ENCODE measurements at regions not wholly inside any gene's neighbourhood (a gene's known extent, or its start where the extent isn't known, plus 50 kb on each side); places are given as distances from the start of the nearest gene placed in this dataset.
A peak's percentile ranks its signal among the peaks of the same experiment; 100 is the strongest.
"Not testable (repeated sequence)": the region's sequence is repeated elsewhere in the genome, so short reads cannot be mapped to it uniquely, and the experiment has no call there.

DNA sequence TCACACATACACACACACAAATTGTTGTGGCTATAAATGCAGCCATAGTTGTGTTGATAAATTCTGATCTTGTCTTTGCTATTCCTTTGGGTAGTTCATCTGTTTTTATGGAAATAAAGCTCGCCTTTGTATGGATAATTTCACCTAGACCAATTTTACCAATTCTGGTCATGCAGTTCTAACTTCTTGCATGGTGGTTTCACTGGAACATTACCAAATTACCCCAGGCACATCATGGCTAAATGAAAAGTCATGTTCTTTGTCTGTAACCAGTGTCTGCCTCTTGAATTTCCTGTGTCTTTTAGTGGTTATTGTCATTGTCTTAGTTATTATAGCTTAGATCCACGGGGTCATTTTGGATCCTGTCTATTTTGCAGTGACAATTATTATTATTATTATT lies 50.3 kb upstream of the TMC1 start:
- DNase-seq, result no peak

DNA sequence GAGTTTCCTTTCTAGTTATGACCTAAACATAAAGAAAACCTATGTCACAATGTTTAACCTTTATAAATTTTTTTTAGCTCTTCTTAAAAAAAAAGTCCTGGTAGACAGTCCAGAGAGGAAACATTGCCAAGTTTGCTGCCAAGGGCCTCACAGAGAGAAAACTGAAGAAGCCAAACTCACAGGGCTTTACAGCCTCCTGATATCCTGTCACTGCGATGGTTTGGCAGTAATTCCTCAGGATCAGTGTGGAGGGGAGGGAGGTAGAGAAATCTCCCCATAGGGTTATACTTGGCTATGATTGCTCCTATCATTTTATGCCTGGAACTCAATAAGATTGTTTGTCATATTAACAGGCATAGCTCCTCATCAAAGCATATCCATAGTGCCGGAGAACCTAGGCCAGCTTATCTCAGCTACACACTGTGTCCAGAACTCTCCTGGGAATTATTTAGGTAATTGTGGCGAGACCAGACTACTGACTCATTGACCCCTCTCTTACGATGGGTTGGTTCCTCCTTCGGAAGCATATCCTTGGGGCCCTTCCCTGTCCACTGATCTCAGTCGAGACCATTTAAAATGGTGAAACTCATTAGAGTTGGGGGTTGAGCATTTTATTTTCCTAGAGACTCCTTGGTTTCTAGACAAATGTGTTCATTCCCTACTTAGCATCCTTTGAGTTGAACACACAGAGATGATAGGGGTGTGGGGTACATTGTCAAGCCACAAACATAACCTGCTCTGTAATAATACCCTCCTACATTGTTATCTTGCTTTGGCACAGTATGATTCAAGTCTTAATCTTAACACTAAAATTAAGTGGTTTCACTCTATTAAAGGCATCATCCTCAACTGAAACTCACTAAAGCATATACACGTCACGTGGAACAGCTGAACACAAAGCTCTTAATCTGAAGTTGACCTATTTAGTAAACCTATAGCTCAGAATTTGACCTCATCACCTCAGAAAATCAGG lies 53.4 kb upstream of the TMC1 start:
- no peak for DNase-seq

DNA sequence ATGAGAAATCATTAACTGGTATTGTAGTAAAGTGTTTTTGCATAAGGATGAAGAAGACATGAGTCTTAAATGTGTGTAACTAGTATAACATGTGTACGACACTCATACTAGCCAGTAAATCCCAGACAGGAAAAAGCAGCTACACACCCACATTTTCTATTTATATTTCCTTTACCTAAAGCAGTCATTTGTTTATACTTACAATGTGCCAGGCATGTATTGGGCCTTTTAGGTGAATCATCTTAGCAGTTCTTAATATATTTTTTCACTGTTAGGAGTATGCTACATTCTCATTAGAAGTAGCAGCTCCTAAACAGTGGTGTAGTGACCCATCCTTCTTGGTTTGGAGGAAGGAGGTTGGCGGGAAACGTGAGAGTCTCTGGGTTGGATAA lies 55.8 kb upstream of the TMC1 start:
- no peak for DNase-seq

DNA sequence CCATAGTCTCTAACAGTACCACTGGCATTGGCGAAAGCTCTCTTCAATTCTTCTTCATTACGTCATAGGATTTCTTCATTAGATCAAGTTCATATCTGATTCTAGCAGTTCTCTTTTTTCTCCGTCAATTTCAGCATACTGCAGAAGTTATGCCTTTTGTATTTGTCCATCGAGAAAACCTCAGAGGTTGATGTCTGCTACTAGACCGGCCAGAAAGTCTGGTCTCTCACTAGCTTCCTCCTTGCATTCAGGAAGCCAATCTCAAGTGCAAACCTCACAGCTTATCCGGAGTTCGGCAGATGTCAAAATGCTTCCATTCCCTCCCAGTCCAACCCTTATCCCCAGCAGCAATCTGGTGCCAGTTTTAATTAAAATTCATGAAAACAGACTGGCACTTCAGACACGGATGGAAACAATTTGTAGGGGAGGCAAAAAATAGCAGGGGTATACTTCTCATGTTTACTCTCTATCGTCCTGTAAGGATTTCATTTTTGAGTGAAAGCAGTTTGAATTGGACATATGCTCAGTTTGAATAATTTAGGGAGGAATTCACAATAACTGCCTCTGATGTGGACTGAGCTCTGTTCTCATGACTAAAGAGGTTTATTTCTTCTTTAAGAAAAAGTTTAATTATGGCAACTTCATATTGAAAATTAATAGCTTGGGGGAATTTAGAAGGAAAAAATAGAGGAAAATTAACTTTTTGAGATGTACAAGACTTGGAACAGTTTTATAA lies 56.4 kb upstream of the TMC1 start:
- DNase-seq, result peak in 2 of 56 donors; percentile 10 to 17

DNA sequence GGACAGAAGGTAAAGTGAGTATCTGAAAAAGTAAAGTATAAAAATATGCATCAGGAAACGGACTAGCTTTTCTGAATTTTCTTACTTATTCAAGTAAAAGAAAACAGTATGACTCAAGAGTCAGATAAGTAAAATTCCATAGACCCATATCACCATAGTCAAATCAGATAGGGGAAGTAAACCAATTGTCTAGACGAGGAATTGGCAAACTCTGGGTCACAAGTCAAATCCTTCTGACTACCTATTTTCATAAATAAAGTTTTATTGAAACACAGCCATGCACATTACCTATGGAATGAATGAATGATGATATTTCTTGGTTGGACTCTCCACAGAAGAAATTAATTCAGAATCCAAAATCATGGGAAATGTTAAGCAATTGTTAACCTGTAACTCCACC lies 59.1 kb upstream of the TMC1 start:
- DNase-seq, result no peak

DNA sequence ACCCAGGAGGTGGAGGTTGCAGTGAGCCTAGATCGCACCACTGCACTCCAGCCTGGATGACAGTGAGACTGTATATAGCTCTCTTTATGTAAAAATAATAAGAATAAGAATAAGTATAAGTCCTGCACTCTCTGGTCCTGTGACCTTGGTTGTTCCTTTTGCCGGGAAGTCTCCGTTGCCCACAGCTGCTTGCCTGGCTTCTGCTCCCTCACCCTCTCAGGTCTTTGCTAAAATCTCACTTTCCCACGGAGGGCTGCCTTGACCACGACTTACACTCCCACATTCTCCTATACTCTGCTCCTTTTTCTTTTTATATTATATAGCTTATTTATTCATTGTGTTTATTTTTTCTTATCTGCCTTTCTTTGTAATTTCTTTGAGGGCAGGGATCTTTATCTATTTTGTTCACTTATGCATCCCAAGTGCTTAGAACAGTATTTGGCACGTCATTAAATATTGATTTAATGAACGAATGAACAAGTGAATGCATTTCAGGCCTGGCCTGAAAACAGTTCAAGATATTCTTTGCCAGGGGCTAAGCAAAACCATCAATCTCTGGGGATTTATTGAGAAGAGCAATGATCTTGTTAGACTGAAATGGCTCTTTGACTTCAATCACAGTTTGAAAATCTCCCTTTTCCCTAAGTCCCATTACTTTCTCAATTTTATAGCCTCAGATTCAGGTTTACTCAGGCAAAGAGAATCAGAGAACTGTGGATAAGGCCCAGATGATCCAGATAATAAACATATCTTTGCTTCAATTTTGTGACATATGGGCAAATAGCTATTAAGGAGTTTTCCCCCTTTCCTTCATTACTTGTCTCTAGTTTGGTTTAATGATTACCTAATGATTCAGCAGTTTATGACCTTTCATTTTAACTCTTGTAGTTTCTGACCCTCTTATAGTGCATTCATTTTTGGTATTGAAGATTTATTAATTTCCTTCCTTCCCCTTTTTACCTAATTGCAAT lies 60.8 kb upstream of the TMC1 start:
- no peak for DNase-seq

DNA sequence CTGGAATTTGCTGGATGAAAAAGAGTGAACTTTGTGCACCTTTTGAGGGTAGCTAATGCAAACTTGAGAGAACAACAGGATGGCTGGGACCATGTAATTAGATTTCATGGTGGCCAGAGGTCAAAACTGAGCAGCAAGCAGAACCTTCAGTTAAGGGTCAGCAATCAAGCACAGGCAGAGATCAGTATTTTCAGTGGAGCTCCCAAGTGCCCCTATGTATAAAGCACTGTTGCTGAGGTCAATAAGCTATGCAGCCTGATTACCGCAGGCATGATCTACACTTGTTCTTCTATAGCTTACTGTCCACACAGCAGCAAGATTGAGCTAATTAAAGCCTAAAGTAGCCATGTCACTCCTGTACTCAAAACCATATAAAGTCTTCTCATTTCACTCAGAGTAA lies 62.1 kb upstream of the TMC1 start:
- no peak for DNase-seq

DNA sequence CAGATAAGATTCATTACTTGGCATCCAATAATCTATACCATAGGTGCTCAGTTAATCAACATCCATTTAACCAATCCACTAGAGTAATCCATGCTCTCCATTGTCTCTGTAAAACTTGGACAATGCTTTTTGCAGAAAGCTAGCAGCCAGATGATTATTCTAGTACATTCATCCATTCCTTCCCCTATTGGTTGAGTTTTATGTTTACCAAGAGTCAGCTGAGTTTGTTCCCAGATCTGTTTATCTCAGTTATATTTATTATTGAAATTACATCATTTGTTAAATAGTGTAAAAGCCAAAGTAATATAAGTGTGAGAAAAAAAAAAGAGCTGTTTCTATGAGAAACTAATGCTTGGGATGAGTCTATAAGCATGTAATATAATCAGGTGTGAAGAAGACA lies 63.3 kb upstream of the TMC1 start:
- no peak for DNase-seq

DNA sequence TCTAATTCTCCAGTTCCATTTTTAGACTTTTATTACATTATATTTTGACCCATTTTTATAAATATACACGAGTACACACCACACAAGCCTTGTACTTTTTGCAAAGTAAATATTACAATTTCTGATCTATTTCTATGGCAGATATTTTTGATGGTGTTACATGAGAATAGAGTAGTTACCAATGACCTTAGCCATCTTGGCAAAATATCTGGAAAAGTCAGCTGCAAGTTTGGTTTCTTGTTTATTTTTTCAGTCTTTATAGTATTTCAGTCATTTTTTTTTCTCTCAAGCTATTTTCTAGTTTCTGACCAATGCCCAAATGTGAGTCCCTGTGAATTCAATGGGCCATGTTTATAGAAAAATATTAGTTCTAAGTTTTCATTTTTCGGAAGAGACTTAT lies 64.0 kb upstream of the TMC1 start:
- DNase-seq, result no peak

DNA sequence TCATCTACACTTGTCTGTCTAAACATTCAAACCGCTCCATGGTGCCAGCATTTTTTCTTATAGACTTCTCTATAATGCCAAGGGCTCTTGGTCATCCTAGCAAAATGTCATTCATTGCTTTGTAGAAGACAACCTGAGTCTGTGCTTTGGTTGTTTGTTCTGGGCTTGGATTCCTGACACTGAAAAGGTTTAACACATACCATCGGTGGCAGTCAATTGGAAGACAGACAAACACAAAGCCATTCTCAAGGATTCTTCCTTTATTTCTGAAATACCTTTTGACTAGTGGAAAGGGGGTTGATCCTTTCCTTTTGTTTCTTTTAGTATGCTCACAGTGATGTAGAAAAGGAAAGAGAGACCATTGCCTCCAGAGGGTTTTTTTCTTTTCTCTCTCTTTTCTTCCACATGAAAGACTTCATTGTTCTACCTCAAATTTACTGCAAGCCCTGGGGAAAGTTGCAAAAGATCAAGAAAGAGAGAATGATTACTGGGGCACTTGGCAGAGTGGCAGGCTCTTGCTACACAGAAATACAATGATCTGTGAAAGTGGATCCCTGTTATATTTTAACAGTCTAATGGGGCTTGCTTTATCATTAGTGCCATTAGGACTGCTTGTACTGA lies 66.4 kb upstream of the TMC1 start:
- peak in 5 of 56 donors; percentile 2 to 27 (median 16) for DNase-seq

DNA sequence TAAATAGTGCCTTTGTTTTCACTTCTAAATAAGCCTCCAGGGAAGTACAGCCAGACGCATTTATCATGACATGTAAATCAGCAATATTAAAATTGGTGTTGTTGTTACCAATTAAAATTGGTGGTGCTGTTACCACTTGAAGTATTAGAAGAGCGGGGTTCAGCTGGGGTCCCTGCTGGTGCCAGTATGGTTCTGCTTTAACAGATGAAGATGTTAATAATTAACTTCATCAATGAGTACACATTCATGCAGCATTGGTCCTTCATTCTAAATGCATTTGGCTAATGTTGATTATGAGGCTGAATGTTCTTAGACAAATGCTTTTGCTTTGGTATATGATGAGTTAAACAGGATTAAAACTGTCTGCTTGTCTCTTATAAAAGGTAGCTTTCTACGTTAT lies 67.6 kb upstream of the TMC1 start:
- no peak for DNase-seq

DNA sequence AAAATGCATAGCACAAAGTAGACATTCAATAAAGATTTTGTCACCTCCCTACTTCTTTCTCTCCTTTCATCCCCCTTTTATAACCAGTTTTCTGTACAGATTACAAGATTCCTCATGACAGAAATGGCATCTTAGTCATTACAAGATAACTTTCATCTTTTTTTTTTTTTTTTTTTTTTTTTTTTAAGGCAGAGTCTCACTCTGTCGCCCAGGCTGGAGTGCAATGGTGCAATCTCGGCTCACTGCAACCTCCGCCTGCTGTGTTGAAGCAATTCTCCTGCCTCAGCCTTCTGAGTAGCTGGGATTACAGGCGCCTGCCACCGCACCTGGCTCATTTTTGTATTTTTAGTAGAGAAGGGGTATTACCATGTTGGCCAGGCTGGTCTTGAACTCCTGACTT lies 75.2 kb upstream of the TMC1 start:
- DNase-seq, result not testable (repeated sequence)

DNA sequence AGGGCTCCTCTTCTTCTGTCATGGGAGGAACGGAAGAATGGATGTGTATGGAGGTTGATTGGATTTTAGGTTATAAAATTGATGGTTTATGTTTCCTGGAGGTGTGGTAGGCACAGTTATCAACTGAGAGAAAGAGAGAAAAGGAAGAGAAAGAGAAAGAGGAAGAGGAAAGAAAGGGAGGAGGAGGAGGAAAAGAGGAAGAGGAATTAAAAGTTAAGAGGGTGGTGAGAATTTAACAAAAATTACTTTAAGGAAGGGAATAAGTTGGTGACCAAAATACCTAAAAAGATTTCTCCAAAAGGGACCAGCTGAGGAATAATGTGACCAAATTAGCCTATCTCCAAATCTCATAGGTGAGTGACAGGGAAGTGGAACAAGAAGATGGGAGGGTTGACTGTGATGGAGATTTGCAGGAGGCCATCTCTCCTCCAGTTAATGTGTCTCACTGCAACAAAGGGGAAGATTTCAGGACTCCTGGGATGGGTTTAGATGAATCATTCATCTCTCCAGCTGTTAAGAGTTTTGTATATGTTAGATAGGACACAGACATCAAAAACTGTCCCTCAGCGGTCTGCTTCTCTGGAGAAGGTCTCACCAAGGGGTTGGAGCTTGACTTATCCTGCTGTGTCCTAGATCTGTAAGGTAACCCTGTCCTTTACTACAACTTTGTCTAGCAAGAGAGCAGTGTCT lies 76.0 kb upstream of the TMC1 start:
- no peak for DNase-seq

DNA sequence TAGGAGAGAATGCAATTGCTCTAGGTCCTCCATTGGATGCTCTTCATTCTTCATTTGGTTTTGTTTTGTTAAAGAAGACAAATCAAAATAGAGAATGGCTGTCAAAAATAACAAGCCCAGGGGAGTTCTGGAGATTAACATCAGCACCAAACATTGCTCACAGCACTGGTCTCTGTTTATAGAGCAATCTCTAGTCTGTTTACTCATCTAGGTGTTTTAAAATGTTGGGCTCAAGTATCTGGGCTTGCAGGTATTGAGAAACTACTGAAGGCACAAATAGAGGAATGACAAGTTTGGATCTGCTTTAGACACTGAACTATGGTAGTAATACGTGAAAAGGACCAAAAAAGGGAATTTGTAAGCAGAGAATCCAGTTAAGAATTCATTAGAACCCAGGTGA lies 77.0 kb upstream of the TMC1 start:
- DNase-seq, result no peak

DNA sequence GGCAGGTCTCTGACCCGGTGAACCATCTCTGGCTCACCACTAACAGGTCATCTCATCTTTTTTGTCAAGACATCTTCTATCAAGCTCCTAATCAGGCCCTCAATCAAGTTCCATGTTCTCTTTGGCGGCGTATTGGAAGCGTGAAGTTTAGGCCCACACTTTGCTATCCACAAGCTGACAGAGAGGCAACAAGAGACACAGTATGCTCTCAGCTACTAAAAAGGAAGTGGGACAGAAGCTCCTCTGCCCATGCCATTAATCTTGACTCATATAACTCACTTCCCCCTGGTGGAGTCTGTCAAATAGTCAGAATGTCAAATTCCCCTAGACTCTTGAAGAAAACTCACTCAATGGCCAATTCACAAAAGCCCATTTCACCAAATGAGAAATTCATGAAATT lies 77.6 kb upstream of the TMC1 start:
- DNase-seq, result peak in 2 of 56 donors; percentile 2 to 22

DNA sequence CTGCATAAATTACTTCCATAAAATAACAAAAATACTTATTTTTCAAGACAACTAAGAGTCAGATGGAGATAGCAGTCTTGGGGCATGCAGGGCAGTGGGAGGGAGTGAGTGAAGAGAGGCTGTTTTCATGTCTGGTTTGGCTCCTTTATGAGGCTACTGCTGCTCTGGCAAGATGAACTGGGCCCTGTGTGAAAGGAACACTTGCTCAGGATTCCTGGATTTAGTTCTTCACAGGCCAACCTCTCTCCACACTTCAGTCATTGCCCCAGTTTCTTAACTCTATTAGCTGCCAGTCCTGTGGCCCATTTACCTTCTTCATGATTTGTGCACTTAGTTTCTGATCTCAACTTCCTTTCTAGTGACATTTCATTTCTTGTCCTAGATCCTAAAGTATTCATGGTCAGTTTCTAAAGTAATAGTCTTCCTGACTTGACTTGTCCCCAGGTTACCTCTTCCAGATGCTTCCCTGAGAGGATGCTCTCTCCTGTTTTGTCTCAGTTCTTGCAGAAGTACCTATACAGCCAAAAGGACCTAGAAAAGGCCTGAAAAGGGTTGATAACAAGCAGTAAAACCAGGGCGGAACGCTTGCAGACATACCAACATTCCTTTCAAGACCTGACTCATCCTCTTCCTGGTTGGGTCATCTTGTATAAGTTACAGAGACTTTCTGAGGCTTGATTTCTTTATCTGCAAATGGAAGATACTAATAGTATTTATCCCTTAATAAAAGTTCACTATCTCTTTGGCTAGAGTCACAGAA lies 77.0 kb upstream of the ZFAND5 start:
- peak in 3 of 56 donors; percentile 7 to 23 (median 11) for DNase-seq

DNA sequence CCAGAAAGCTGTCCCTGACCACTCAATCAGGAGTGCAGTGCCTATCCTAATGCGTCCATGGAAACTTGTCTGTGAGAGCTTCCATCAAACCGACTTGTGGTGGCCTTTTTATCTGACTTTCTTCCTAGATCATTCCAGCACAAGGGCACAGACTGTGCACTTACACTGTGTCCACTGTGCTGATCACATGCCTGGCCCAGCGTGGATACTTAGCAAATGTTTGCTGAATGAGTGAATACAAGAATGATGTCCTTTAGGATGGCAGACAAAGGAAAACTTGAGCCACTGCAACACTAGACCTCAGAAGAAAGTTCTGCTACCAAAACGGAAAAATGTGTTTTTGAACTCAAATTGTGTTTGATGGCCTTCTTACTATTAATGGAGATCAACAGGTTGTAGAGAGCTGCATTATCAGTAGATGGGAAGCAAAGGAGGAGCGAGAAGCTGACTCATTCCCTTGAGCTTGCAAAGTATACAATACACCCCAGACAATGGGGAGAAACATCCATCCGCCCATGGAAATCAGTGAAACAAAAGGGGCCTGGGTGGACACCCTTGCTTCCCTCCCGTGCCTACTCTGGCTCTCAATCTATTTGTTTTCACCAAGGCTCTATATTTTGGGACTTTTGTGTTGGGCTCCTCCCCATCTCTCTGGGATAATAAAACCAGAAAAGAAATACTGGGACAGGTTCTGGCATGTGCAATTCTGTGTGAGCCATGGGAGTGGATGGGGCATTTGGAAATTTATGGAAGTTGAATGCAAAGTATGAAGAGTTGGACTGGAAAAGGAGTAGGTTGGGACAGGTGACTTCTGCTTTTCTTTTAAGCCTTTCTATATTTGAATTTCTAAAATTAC lies 76.2 kb upstream of the ZFAND5 start:
- DNase-seq, result no peak

DNA sequence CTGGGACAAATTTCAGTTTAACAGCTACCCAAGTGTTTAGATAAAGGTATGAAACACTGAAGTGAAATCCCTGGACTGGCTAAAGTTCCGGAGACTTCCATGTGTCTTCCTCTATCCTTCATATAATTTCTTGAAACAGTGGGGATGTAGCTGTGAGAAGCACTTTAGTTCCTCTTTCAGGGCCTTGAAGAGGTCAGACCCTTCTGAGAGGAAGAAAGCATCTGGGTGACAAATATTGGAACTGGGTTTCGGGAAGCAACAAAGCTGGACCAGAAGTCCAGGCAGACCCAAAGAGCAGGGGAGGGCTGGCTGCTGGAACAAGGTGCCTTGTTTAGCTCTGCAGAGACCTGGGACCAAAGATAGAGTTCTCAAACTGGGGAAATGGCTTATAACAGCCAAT lies 75.4 kb upstream of the ZFAND5 start:
- DNase-seq, result peak in 3 of 56 donors; percentile 1 to 12 (median 10)
